HG02885 (cell line): ENCODE measurements at regions not wholly inside any gene's neighbourhood (a gene's known extent, or its start where the extent isn't known, plus 50 kb on each side); places are given as distances from the start of the nearest gene placed in this dataset.
"Not testable (repeated sequence)": the region's sequence is repeated elsewhere in the genome, so short reads cannot be mapped to it uniquely, and the experiment has no call there.

ENCODE experiments used
- ATAC-seq: cut with Tn5 transposase; IDR thresholded peaks from one replicate; pipeline ENCODE4 v1.9.1; 2021; ENCODE audit warnings: mild to moderate bottlenecking; ENCODE audit not compliant: unreplicated experiment, poor library complexity

DNA sequence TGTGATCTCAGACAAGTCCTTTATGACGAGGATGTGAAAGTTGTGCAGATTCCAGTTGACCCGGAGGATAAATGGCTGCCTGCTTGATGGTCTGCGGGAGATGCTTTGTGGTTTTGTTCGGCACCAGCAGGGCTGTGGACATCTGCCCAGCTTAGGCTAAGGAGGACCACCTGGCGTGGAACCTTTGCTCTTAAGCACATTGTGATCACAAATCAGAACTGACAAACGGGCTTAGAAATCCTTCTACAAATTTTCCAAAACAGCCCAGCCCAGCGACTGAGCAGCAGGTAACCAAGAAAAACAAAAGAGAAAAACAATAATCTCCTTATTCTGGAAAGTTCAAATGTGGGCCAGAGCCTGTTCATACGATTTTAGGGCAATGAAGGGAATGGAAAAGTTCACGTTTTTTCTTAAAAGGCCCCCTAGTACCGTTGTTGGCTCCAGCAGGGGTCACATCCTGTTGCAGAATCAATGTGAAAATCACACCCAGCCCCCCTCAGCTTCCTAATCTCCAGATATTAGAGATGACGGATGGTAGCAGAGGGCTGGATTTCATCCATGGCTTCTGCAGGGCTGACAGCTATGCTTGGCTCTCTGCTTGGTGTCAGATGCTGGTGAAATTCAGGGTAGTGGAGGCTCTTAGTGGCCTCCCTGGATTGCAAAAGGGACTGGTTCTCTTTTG, 81.1 kb upstream of the RFLNA start:
- no peak for ATAC-seq

GRCh38 chr12:124214574-124214973, 80.3 kb upstream of the RFLNA start:
- no peak for ATAC-seq

DNA sequence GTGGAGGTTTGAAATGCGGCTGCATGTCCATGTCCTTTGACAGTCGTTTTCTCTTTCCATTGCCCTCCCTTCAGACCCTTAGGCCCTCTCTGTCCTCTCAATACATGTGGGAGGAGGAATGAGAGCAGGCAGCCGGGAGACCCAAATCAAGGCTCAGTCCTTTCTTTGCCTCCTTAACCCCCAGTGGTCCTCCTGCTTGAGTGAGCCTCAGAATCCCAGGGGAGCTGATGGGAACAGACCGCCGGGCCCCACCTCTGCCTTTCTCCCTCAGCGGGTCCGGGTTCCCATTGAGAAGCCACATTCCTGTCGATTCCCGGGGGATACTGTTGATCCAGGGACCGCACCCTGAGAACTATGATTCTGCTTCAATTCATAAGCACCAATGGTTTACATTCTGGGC, 77.9 kb upstream of the RFLNA start:
- ATAC-seq = no peak

GRCh38 chr12:124217508-124218242, 77.2 kb upstream of the RFLNA start:
- ATAC-seq = no peak

DNA sequence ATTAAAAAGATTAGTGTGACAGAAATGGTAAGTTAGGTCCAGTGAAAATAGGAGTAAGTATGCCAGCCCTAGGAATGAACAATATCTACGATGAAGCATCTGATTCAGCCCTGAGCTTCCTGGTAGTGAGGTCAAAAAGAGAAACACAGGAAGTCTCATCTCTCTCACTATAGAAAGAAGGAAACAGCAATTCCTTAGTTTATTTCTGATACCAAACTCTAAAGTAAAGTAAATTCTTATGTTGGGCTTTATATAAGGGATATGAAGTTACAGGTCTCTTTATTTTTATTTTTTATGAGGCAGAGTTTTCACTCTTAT, 76.7 kb upstream of the RFLNA start:
- no peak for ATAC-seq

DNA sequence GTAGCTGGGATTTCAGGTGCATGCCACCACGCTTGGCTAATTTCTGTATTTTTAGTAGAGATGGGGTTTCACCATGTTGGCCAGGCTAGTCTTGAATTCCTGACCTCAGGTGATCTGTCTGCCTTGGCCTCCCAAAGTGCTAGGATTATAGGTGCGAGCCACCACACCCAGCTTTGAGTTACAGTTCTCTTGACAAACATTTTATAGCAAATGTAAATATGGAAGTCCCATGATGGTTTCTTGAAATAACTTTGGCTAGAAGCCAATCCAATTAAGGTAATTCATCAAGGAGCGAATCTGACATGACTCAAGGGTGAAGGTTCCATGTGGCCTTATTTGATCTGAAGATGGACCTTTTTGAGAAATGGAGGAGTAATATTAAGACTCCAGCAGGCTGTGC, 76.2 kb upstream of the RFLNA start:
- ATAC-seq = not testable (repeated sequence)

- ATAC-seq = no peak
Observed at GRCh38 chr12:124222368-124223245, 72.3 kb upstream of the RFLNA start.

DNA sequence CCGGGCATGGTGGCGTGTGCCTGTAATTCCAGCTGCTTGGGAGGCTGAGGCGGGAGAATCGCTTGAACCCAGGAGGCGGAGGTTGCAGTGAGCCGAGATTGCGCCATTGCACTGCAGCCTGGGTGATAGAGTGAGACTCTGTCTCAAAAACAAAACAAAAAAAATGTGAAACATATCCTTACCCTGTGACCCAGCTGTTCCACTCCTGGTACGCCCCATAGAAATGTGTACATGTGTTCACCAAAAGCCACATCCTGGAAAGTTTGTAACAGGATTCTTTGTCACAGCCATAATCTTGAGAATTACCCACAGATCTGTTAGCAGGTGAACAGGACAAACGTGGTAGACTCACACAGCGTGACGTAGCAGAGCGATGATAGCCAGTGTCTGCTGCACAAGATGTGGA, 71.2 kb upstream of the RFLNA start:
- not testable (repeated sequence) for ATAC-seq

GRCh38 chr12:124224535-124225110, 70.3 kb upstream of the RFLNA start:
- ATAC-seq = no peak

GRCh38 chr12:124225730-124226129, 69.2 kb upstream of the RFLNA start:
- ATAC-seq = no peak

DNA sequence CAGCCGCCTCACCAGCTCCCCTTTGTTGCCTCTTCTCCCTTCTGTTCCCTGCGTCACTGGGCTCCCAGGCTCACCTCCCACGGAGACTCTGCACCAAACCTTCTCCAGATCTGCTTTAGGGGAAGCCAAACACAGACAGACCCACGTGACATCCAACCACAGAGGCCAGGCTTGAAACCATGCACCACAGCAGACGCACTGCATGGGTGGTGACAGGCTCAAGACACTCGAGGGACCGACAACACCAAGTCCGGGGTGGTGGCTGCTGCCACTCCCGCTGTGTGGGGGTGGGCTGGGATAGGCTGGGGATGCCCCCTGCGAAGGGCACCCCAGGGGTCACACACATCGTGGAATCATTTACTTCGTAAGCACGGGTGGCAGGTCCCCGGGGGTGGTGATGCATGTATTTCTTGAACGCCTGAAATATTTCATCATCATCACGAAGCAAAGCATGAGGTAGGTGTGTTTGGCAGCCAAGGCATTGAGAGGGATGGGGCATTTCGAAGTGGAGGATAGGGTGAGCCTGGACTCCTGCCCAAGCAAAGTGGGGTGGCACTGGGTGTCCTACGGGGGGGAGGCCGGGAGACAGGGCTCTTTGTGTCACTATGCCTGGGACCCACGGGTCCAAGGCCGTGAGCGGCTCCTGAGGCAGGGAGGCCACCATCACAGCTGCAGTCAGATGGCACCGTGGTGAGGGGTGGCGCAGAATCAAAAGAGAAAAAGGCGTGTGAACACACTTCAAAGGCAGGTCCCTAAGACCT, 66.8 kb upstream of the RFLNA start:
- no peak for ATAC-seq

GRCh38 chr12:124229520-124229919, 65.4 kb upstream of the RFLNA start:
- ATAC-seq = no peak

DNA sequence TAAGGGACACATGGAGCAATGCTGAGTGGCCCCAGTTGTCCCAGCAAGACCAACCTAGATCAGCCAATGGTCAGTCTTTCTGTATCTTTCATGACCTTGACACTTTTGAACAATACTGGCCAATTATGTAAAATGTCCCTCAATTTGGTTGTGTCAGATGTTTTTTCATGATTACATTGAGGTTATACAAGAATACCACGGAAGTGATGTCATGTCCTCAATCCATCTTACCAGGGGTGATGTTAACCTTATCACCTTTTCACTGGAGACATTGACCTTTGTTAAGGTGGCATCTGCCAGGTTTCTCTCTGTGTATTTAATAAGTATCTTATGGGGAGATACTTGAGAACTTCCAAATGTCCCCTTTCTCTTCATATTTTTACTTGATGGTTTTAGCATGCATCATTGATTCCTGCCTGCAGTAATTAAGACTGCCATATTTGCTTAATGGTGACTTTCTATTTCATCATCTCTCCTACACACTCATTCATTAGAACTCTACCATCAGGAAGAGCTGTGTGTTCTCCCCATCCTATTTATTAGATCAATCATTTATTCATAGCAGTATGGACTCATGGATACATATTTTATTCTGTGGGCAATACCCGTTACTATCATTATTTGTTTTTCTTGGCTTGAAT, 64.7 kb upstream of the RFLNA start:
- ATAC-seq = no peak

GRCh38 chr12:124230789-124231188, 64.1 kb upstream of the RFLNA start:
- no peak for ATAC-seq

DNA sequence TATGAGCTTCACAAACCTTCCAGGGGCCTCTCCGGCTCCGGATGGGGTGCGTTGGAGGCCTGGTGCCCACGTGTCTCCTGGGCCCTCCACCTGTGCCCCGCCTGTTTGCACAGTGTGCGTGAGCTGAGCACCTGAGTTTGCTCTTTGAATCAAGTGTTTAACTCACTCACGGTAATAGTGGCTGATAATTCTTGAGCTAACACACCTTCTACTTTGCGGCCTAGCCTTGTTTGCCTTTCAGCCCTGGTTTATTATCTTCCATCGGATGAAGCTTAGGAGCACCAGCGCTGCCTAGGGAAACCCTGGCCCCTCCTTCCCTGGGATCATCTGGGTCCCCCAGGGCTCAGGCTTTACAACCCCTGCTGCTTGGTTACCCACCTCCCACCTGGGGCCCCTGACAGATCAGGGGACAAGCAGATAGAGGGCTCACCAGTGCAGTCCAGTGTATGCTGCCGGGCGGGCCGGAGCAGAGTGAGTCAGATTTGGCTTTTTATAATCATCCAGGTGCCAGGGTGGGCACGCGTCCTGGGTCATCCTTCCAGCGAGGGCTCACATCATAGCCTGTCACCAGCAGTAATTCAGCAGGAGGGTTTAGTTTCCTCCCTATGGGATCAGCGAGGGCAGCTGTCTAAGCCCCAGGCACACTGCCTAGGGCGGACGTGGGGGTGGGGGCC, 62.8 kb upstream of the RFLNA start:
- no peak for ATAC-seq

- ATAC-seq = no peak
Observed at GRCh38 chr12:124232654-124232987, 62.3 kb upstream of the RFLNA start.

DNA sequence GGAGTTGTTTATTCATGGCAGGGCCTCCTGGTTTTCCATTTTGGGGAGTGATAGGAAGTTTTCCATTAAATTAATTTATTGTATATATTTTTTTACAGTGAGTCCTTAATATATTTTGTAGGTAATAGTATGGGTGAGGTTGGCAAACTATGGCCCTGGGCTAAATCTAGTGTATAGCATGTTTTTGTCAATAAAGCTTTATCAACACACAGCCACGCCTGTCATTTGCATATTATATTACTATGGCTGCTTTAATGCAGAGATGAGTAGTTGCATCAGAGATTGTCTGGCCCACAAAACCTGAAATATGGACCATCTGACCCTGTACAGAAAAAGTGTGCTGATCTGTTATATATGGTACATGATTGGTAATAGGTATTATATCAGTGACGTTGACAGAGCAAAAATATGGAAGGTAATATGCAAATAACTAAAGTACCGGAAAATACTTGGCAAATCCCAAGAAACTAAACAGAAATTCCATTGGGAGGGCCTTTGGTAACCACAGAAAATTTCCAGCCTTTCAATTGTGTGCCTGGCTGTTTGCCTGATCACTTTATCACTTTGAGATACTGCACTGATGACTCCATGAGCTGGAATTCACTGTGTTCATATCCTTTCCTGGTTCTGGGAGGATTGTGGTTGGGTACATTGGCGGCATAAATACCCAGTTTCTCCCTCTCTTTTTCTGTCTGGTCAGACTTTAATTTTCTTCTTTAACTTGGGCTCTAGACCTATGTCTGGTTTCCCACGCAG, 61.7 kb upstream of the RFLNA start:
- ATAC-seq = no peak

GRCh38 chr12:124233846-124234640, 60.9 kb upstream of the RFLNA start:
- ATAC-seq = no peak
